Stimulated activated CD4-positive, alpha-beta T cell treated with anti-CD3 and anti-CD28 coated beads, Interleukin-15, amount 100 ng/mL, for 24 hours (primary cell): ENCODE measurements at regions not wholly inside any gene's neighbourhood (a gene's known extent, or its start where the extent isn't known, plus 50 kb on each side); places are given as distances from the start of the nearest gene placed in this dataset.
"Not testable (repeated sequence)": the region's sequence is repeated elsewhere in the genome, so short reads cannot be mapped to it uniquely, and the experiment has no call there.

Experiments used
- DNase-seq: peaks from one replicate; pipeline ENCODE4 v3.0.0-alpha.2; 2020

- no peak for DNase-seq
Measured at GRCh38 chr4:32686123-32686522, 1966.0 kb downstream of the PCDH7 start.

GRCh38 chr4:32689518-32689917 lies 1969.3 kb downstream of the PCDH7 start:
- DNase-seq, result no peak

- no peak for DNase-seq
Measured at GRCh38 chr4:32697281-32697814, 1977.2 kb downstream of the PCDH7 start.

- DNase-seq, result no peak
Measured at GRCh38 chr4:32700838-32701237, 1980.7 kb downstream of the PCDH7 start.

- DNase-seq, result no peak
Measured at GRCh38 chr4:32706893-32707292, 1986.7 kb downstream of the PCDH7 start.

GRCh38 chr4:32716090-32716620 lies 1996.0 kb downstream of the PCDH7 start:
- not testable (repeated sequence) for DNase-seq

- no peak for DNase-seq
Measured at GRCh38 chr4:32735856-32736590, 2015.9 kb downstream of the PCDH7 start.

GRCh38 chr4:32744211-32744610 lies 2024.0 kb downstream of the PCDH7 start:
- DNase-seq, result no peak

GRCh38 chr4:32745351-32745750 lies 2025.2 kb downstream of the PCDH7 start:
- no peak for DNase-seq

- DNase-seq, result no peak
Measured at GRCh38 chr4:32748061-32748460, 2027.9 kb downstream of the PCDH7 start.

GRCh38 chr4:32748498-32748897 lies 2028.3 kb downstream of the PCDH7 start:
- DNase-seq, result no peak

GRCh38 chr4:32752962-32753361 lies 2032.8 kb downstream of the PCDH7 start:
- DNase-seq, result no peak

- DNase-seq, result no peak
Measured at GRCh38 chr4:32768664-32769389, 2048.7 kb downstream of the PCDH7 start.

GRCh38 chr4:32771491-32771890 lies 2051.3 kb downstream of the PCDH7 start:
- no peak for DNase-seq

GRCh38 chr4:32775049-32775448 lies 2054.9 kb downstream of the PCDH7 start:
- DNase-seq, result no peak

GRCh38 chr4:32776435-32777203 lies 2056.4 kb downstream of the PCDH7 start:
- DNase-seq, result no peak

GRCh38 chr4:32778025-32778424 lies 2057.9 kb downstream of the PCDH7 start:
- DNase-seq, result no peak

GRCh38 chr4:32778938-32779337 lies 2058.8 kb downstream of the PCDH7 start:
- DNase-seq, result no peak

GRCh38 chr4:32789026-32789608 lies 2068.9 kb downstream of the PCDH7 start:
- no peak for DNase-seq

- DNase-seq, result no peak
Measured at GRCh38 chr4:32790803-32791202, 2070.6 kb downstream of the PCDH7 start.

- DNase-seq, result no peak
Measured at GRCh38 chr4:32798471-32799159, 2078.4 kb downstream of the PCDH7 start.

- DNase-seq, result no peak
Measured at GRCh38 chr4:32824336-32824735, 2104.2 kb downstream of the PCDH7 start.
